Liver (tissue), 3 donors: ENCODE measurements at regions not wholly inside any gene's neighbourhood (a gene's known extent, or its start where the extent isn't known, plus 50 kb on each side); places are given as distances from the start of the nearest gene placed in this dataset.
"Not testable (repeated sequence)": the region's sequence is repeated elsewhere in the genome, so short reads cannot be mapped to it uniquely, and the experiment has no call there.

Experiments used
- EGR1 ChIP-seq, 2 donors: IDR thresholded peaks; 2 replicates each; pipeline ENCODE4 v1.6.1; 2016 to 2018; ENCODE audit warnings: antibody characterized with exemption in 2 of 2, low read depth in 2 of 2
- FOXA1 ChIP-seq: IDR thresholded peaks from 2 replicates; pipeline ENCODE4 v1.6.1; 2016; ENCODE audit warnings: antibody characterized with exemption
- GABPA ChIP-seq, 2 donors: IDR thresholded peaks in 1 of 2; conservative IDR thresholded peaks in 1 of 2; 2 replicates each; pipeline ENCODE4 v1.6.1; 2016; ENCODE audit warnings: antibody characterized with exemption in 2 of 2, mild to moderate bottlenecking in 1 of 2, moderate library complexity in 1 of 2
- HNF4A ChIP-seq, 2 donors: conservative IDR thresholded peaks; 2 replicates each; pipeline ENCODE4 v1.6.1; 2016; ENCODE audit warnings: antibody characterized with exemption in 2 of 2, mild to moderate bottlenecking in 2 of 2
- JUND ChIP-seq, 2 donors: IDR thresholded peaks; 2 replicates each; pipeline ENCODE4 v1.6.1; 2016; ENCODE audit warnings: antibody characterized with exemption in 2 of 2
- RAD21 ChIP-seq, 2 donors: IDR thresholded peaks; 2 replicates each; pipeline ENCODE4 v1.6.1; 2016; ENCODE audit warnings: antibody characterized with exemption in 2 of 2, mild to moderate bottlenecking in 2 of 2
- SP1 ChIP-seq: IDR thresholded peaks from 2 replicates; pipeline ENCODE4 v1.6.1; 2018; ENCODE audit warnings: antibody characterized with exemption, mild to moderate bottlenecking
- TAF1 ChIP-seq: conservative IDR thresholded peaks from 2 replicates; pipeline ENCODE4 v1.6.1; 2016; ENCODE audit warnings: antibody characterized with exemption, mild to moderate bottlenecking
- YY1 ChIP-seq: IDR thresholded peaks from 2 replicates; pipeline ENCODE4 v1.6.1; 2016; ENCODE audit warnings: antibody characterized with exemption, mild to moderate bottlenecking
- TF ChIP-seq, protein P1 (sequence below): fragments of 150-350 bp; IDR thresholded peaks from 2 replicates; pipeline ENCODE4 v1.5.1; 2017; ENCODE audit warnings: improper control_type of control experiment, low read depth, low read length; ENCODE audit not compliant: missing input control
- TF ChIP-seq, protein P2 (sequence below): IDR thresholded peaks from 2 replicates; pipeline ENCODE4 v1.6.1; 2016; ENCODE audit warnings: antibody characterized with exemption
- TF ChIP-seq, protein P3 (sequence below): IDR thresholded peaks from 2 replicates; pipeline ENCODE4 v1.6.1; 2016; ENCODE audit warnings: antibody characterized with exemption, mild to moderate bottlenecking
- TF ChIP-seq, protein P4 (sequence below): IDR thresholded peaks from 2 replicates; pipeline ENCODE4 v1.6.1; 2016; ENCODE audit warnings: antibody characterized with exemption
- donor health status: healthy.
- donor health status: healthy.

DNA sequence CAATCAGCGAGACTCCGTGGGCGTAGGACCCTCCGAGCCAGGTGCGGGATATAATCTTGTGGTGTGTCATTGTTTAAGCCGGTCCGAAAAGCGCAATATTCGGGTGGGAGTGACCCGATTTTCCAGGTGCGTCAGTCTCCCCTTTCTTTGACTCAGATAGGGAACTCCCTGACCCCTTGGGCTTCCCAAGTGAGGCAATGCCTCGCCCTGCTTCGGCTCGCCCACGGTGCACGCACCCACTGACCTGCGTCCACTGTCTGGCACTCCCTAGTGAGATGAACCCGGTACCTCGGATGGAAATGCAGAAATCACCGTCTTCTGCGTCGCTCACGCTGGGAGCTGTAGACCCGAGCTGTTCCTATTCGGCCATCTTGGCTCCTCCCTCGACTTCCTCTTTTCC is 1029.6 kb downstream of the TLE1 start:
- not testable (repeated sequence) for TF ChIP-seq SP1; RAD21 (IDR thresholded peaks at IDR 0.05); EGR1 (IDR thresholded peaks at IDR 0.05; ENCODE audit: low read depth in 2 of 2); TAF1; YY1; JUND (IDR thresholded peaks at IDR 0.05); FOXA1; HNF4A (conservative IDR thresholded peaks at IDR 0.05); GABPA (IDR thresholded peaks at IDR 0.05 in 1 of 2, conservative IDR thresholded peaks at IDR 0.05 in 1 of 2)
- TF ChIP-seq, protein P1, sequence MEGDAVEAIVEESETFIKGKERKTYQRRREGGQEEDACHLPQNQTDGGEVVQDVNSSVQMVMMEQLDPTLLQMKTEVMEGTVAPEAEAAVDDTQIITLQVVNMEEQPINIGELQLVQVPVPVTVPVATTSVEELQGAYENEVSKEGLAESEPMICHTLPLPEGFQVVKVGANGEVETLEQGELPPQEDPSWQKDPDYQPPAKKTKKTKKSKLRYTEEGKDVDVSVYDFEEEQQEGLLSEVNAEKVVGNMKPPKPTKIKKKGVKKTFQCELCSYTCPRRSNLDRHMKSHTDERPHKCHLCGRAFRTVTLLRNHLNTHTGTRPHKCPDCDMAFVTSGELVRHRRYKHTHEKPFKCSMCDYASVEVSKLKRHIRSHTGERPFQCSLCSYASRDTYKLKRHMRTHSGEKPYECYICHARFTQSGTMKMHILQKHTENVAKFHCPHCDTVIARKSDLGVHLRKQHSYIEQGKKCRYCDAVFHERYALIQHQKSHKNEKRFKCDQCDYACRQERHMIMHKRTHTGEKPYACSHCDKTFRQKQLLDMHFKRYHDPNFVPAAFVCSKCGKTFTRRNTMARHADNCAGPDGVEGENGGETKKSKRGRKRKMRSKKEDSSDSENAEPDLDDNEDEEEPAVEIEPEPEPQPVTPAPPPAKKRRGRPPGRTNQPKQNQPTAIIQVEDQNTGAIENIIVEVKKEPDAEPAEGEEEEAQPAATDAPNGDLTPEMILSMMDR = not testable (repeated sequence)
- TF ChIP-seq, protein P2, sequence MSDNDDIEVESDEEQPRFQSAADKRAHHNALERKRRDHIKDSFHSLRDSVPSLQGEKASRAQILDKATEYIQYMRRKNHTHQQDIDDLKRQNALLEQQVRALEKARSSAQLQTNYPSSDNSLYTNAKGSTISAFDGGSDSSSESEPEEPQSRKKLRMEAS = not testable (repeated sequence)
- TF ChIP-seq, protein P3, sequence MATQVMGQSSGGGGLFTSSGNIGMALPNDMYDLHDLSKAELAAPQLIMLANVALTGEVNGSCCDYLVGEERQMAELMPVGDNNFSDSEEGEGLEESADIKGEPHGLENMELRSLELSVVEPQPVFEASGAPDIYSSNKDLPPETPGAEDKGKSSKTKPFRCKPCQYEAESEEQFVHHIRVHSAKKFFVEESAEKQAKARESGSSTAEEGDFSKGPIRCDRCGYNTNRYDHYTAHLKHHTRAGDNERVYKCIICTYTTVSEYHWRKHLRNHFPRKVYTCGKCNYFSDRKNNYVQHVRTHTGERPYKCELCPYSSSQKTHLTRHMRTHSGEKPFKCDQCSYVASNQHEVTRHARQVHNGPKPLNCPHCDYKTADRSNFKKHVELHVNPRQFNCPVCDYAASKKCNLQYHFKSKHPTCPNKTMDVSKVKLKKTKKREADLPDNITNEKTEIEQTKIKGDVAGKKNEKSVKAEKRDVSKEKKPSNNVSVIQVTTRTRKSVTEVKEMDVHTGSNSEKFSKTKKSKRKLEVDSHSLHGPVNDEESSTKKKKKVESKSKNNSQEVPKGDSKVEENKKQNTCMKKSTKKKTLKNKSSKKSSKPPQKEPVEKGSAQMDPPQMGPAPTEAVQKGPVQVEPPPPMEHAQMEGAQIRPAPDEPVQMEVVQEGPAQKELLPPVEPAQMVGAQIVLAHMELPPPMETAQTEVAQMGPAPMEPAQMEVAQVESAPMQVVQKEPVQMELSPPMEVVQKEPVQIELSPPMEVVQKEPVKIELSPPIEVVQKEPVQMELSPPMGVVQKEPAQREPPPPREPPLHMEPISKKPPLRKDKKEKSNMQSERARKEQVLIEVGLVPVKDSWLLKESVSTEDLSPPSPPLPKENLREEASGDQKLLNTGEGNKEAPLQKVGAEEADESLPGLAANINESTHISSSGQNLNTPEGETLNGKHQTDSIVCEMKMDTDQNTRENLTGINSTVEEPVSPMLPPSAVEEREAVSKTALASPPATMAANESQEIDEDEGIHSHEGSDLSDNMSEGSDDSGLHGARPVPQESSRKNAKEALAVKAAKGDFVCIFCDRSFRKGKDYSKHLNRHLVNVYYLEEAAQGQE = not testable (repeated sequence)
- TF ChIP-seq, protein P4, sequence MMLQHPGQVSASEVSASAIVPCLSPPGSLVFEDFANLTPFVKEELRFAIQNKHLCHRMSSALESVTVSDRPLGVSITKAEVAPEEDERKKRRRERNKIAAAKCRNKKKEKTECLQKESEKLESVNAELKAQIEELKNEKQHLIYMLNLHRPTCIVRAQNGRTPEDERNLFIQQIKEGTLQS = not testable (repeated sequence)
